ENCODE measurements at regions not wholly inside any gene's neighbourhood (a gene's known extent, or its start where the extent isn't known, plus 50 kb on each side); places are given as distances from the start of the nearest gene placed in this dataset.

GRCh38 chr3:72017935-72018334 lies 233.0 kb upstream of the PROK2 start:
- H4K8ac ChIP-seq (ENCODE audit: extremely low read depth, insufficient read depth, low read length), result no peak overlapping the region
- no peak overlapping the region for H2BK12ac ChIP-seq (ENCODE audit: low read depth, low read length)
- ChIA-PET CTCF (ENCODE audit: partially characterized antibody) (interaction anchor here (1.2 kb wide), 1 partner anchor 8 kb away, joined by 3 read pairs; no protein-coding TSS in a partner anchor), POLR2A (ENCODE audit: partially characterized antibody) (interaction anchor here (0.6 kb wide), 3 partner anchors 33 to 592 kb away, joined by 3 read pairs; no protein-coding TSS in a partner anchor)
- no peak overlapping the region for H3K56ac ChIP-seq (replicated peaks; ENCODE audit: insufficient read length, low read depth, low read length)
- H3K36me3 ChIP-seq (ENCODE audit: control insufficient read depth in 2 of 4, insufficient read depth in 4 of 4, low read length in 3 of 4), result peaks cover 0 to 7% (median 2%) of the 10 kb centered on the region in 4 experiments; a peak in 2 of 8 replicates
- TF ChIP-seq POU5F1 (IDR thresholded peaks at IDR 0.05; ENCODE audit: low read depth, low read length), result no peak
- TF ChIP-seq CHD2 (IDR thresholded peaks at IDR 0.05; ENCODE audit: low read length), result no peak
- no peak for TF ChIP-seq POLR2A (IDR thresholded peaks at IDR 0.05; ENCODE audit: control extremely low read depth in 1 of 2, low read depth in 2 of 2, low read length in 2 of 2)
- TF ChIP-seq SUZ12 (IDR thresholded peaks at IDR 0.05; ENCODE audit: low read length), result no peak
- TF ChIP-seq SP2 (IDR thresholded peaks at IDR 0.05; ENCODE audit: low read length), result no peak
- no peak for TF ChIP-seq HDAC6 (IDR thresholded peaks at IDR 0.05; ENCODE audit: low read depth, low read length)
- no peak for TF ChIP-seq RAD21 (IDR thresholded peaks at IDR 0.05 in 1 of 2, conservative IDR thresholded peaks at IDR 0.05 in 1 of 2; ENCODE audit: low read depth in 2 of 2, low read length in 2 of 2)
- no peak for TF ChIP-seq KDM5A (IDR thresholded peaks at IDR 0.05; ENCODE audit: low read length)
- TF ChIP-seq SIRT6 (IDR thresholded peaks at IDR 0.05; ENCODE audit: low read length), result no peak
- H4K20me1 ChIP-seq (replicated peaks in 1 of 2; ENCODE audit: control insufficient read depth in 1 of 2, insufficient read depth in 2 of 2, low read length in 2 of 2), result no peaks in the 10 kb centered on the region
- no peak overlapping the region for H4K91ac ChIP-seq (replicated peaks; ENCODE audit: insufficient read length, low read length)
- H3K9me3 ChIP-seq (ENCODE audit: insufficient read depth in 2 of 2, low read depth in 1 of 2, low read length in 1 of 2), result peaks cover 10 to 11% of the 10 kb centered on the region in 2 experiments; a peak in 3 of 4 replicates
- H3K27ac ChIP-seq (ENCODE audit: low read depth, low read length), result no peak overlapping the region
- 83% methylated on average over 1 of the region's 1 CpG; no CpG with 5 or more reads in 1 of the 2 experiments for WGBS, 2 experiments (ENCODE audit: extremely low coverage in 1 of 2, insufficient coverage in 1 of 2, insufficient read length in 1 of 2, insufficient replicate concordance in 2 of 2, low coverage in 1 of 2, low lambda C conversion rate in 2 of 2, missing lambda C conversion rate in 1 of 2)
- no peak overlapping the region for H3K9ac ChIP-seq (replicated peaks in 1 of 4; ENCODE audit: extremely low read depth in 1 of 4, low read depth in 3 of 4, low read length in 3 of 4)
- H3K79me1 ChIP-seq (ENCODE audit: low read depth, low read length), result no peaks in the 10 kb centered on the region; the same call in 1 of the 2 replicates
- H2BK20ac ChIP-seq (ENCODE audit: low read length), result no peak overlapping the region
- H3K23me2 ChIP-seq (ENCODE audit: low read depth, low read length), result no peaks in the 10 kb centered on the region
- no peak overlapping the region for H2AK5ac ChIP-seq (ENCODE audit: low read depth, low read length)
- H3K27me3 ChIP-seq (replicated peaks in 1 of 4; ENCODE audit: control insufficient read depth in 3 of 4, extremely low read depth in 1 of 4, insufficient read depth in 3 of 4, low read length in 3 of 4), result no peaks in the 10 kb centered on the region
- no peak overlapping the region for H4K5ac ChIP-seq (ENCODE audit: insufficient read length, low read depth, low read length)
- no peaks in the 10 kb centered on the region for H3K79me2 ChIP-seq (ENCODE audit: control insufficient read depth in 1 of 2, insufficient read depth in 2 of 2, low read length in 2 of 2)
- no peak overlapping the region for H3K4me2 ChIP-seq (ENCODE audit: insufficient read depth in 1 of 2, low read depth in 2 of 2, low read length in 2 of 2)
- H2AFZ ChIP-seq (ENCODE audit: low read length), result no peak overlapping the region
- H2BK15ac ChIP-seq (ENCODE audit: low read length), result no peak overlapping the region
- no peak overlapping the region for H2BK5ac ChIP-seq (ENCODE audit: low read depth, low read length)
- no peak overlapping the region for H3K18ac ChIP-seq (ENCODE audit: extremely low read depth, low read length)
- H3K14ac ChIP-seq (ENCODE audit: insufficient read length), result no peak overlapping the region
- DNase-seq (ENCODE audit: low read depth in 1 of 2, low spot score in 2 of 2), result no peak
- H2BK120ac ChIP-seq (replicated peaks; ENCODE audit: low read depth, low read length), result no peak overlapping the region
- no peak overlapping the region for H3K23ac ChIP-seq (ENCODE audit: insufficient read length)
- no peak overlapping the region for H3K4me3 ChIP-seq (ENCODE audit: extremely low read depth in 1 of 4, insufficient read depth in 2 of 4, low read depth in 3 of 4, low read length in 4 of 4)
- no peak for FAIRE-seq
- peaks cover 0 to 3% (median 0%) of the 10 kb centered on the region in 4 experiments; a peak in 2 of 7 replicates for H3K4me1 ChIP-seq (replicated peaks in 1 of 4; ENCODE audit: control insufficient read depth in 3 of 4, insufficient read depth in 4 of 4, low read length in 3 of 4)
- H3K4ac ChIP-seq (replicated peaks; ENCODE audit: insufficient read length, low read depth, low read length), result no peak overlapping the region

Measured in H1 (cell line).